A673 (cell line): ENCODE measurements at regions not wholly inside any gene's neighbourhood (a gene's known extent, or its start where the extent isn't known, plus 50 kb on each side); places are given as distances from the start of the nearest gene placed in this dataset.

ENCODE experiments used
- EZH2 ChIP-seq: fragments of 200-600 bp; sonication (generic); IDR thresholded peaks from 2 replicates; pipeline ENCODE4 v1.6.1; 2017; ENCODE audit warnings: borderline replicate concordance, low read depth, mild to moderate bottlenecking, mixed read lengths, antibody characterized with exemption, low read length; ENCODE audit not compliant: poor library complexity, severe bottlenecking
- TF ChIP-seq, protein P1 (sequence below): fragments of 300-800, 200-600 bp; sonication (generic); conservative IDR thresholded peaks from 2 replicates; pipeline ENCODE4 v1.5.1; 2017; ENCODE audit warnings: low read depth, mild to moderate bottlenecking, antibody characterized with exemption, low read length, moderate library complexity, mixed read lengths

GRCh38 chr5:4901305-4901811 lies 238.8 kb upstream of the ADAMTS16 start:
- TF ChIP-seq, protein P1, sequence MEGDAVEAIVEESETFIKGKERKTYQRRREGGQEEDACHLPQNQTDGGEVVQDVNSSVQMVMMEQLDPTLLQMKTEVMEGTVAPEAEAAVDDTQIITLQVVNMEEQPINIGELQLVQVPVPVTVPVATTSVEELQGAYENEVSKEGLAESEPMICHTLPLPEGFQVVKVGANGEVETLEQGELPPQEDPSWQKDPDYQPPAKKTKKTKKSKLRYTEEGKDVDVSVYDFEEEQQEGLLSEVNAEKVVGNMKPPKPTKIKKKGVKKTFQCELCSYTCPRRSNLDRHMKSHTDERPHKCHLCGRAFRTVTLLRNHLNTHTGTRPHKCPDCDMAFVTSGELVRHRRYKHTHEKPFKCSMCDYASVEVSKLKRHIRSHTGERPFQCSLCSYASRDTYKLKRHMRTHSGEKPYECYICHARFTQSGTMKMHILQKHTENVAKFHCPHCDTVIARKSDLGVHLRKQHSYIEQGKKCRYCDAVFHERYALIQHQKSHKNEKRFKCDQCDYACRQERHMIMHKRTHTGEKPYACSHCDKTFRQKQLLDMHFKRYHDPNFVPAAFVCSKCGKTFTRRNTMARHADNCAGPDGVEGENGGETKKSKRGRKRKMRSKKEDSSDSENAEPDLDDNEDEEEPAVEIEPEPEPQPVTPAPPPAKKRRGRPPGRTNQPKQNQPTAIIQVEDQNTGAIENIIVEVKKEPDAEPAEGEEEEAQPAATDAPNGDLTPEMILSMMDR, result no peak
- no peak for TF ChIP-seq EZH2
